ENCODE measurements at regions not wholly inside any gene's neighbourhood (a gene's known extent, or its start where the extent isn't known, plus 50 kb on each side); places are given as distances from the start of the nearest gene placed in this dataset.

DNA sequence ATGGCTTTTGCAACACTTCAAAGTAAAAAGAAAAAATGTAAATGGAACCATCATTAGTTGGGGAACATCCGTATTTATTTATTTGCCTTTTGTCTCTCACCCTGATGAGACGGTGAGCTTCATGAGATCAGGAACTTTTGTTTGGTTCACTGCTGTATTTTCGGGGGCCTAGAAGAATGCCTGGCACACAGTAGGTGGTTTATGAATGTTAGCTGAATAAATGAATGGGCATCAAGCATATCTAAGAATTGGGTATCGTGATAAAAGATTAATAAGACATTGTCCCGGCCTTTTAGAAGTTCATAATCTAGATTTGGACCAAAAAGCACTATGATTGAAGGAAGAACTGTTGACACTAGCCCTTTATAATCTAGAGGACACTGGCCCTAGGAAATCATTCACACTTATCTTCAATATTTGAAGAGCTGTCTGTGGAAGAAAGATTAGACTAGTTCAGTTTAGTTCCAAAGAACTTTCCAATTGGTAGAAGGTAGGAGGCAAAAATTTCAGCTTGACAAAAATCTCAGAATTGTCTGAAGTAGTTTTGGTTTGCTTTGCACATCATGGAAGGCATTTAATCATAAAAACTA lies 70.3 kb upstream of the CD83 start:
- no peaks in the 10 kb centered on the region for H3K4me1 ChIP-seq
- no peaks in the 10 kb centered on the region for H3K36me3 ChIP-seq
- intact Hi-C loops (cut with DNase I), result no loop called here
- no peaks in the 10 kb centered on the region for H3K9me3 ChIP-seq
- TF ChIP-seq EP300 (IDR thresholded peaks at IDR 0.05), result no peak
- no peak for TF ChIP-seq POLR2A (IDR thresholded peaks at IDR 0.05)
- no peak for TF ChIP-seq POLR2AphosphoS5 (IDR thresholded peaks at IDR 0.05)
- TF ChIP-seq, protein P1, sequence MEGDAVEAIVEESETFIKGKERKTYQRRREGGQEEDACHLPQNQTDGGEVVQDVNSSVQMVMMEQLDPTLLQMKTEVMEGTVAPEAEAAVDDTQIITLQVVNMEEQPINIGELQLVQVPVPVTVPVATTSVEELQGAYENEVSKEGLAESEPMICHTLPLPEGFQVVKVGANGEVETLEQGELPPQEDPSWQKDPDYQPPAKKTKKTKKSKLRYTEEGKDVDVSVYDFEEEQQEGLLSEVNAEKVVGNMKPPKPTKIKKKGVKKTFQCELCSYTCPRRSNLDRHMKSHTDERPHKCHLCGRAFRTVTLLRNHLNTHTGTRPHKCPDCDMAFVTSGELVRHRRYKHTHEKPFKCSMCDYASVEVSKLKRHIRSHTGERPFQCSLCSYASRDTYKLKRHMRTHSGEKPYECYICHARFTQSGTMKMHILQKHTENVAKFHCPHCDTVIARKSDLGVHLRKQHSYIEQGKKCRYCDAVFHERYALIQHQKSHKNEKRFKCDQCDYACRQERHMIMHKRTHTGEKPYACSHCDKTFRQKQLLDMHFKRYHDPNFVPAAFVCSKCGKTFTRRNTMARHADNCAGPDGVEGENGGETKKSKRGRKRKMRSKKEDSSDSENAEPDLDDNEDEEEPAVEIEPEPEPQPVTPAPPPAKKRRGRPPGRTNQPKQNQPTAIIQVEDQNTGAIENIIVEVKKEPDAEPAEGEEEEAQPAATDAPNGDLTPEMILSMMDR (IDR thresholded peaks at IDR 0.05), result no peak
- DNase-seq, result no peak
- H3K4me3 ChIP-seq, result no peak overlapping the region
- H3K27ac ChIP-seq, result no peak overlapping the region
- WGBS, 2 donors, result 78 to 89% methylated on average over 5 of the region's 5 CpGs
- peaks cover 0 to 5% (median 0%) of the 10 kb centered on the region in 3 donors for H3K27me3 ChIP-seq

DNA sequence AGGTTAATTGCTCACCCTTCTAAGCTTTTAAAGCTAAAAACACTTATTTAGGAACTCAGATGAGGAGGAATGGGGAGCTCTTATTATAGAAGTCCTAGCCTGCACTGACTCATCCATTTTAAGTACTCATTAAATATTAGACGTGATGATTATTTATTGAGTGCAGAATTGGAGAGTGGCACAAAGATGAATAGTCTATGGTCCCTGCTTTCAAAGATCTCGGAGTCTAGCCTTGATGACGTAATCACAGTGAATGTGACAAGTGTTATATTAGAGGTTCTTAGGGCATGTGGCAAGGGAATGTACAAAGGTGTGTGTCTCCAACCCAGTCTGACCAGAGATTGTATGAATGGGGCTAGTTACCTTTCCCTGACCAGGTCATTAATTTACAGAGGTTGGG lies 68.7 kb upstream of the CD83 start:
- WGBS, 2 donors, result 70 to 82% methylated on average over 3 of the region's 3 CpGs
- H3K27me3 ChIP-seq, result peaks cover 0 to 5% (median 0%) of the 10 kb centered on the region in 3 donors
- H3K4me3 ChIP-seq, result no peak overlapping the region
- TF ChIP-seq EP300 (IDR thresholded peaks at IDR 0.05) (no peak), POLR2A (IDR thresholded peaks at IDR 0.05) (no peak), POLR2AphosphoS5 (IDR thresholded peaks at IDR 0.05) (no peak)
- TF ChIP-seq, protein P1 (IDR thresholded peaks at IDR 0.05), result no peak
- H3K36me3 ChIP-seq, result no peaks in the 10 kb centered on the region
- H3K4me1 ChIP-seq, result no peaks in the 10 kb centered on the region
- intact Hi-C loops (cut with DNase I), result no loop called here
- no peak overlapping the region for H3K27ac ChIP-seq
- no peaks in the 10 kb centered on the region for H3K9me3 ChIP-seq
- no peak for DNase-seq

DNA sequence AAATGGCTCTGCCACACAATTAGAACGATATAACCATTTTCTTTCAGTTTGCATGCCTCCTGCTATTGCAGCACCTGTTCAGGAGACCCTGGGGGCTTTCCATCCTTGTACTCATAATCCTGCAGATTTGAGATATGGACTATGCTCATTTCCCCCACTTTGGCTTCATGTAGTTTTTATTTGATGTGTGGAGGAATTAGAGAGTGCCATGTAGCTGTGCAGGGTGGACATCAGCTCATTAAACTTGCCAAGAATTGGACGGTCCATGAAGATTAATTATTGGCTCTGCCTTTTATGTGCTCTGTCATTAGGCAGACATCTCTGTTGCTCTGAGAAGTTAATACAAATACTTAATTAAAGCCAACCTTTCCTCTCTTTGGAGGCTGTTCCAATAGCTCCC lies 66.2 kb upstream of the CD83 start:
- WGBS, 2 donors, result 63 to 73% methylated on average over 2 of the region's 2 CpGs
- Histone ChIP-seq H3K36me3 (no peaks in the 10 kb centered on the region), H3K4me3 (no peak overlapping the region), H3K27ac (no peak overlapping the region), H3K4me1 (no peaks in the 10 kb centered on the region), H3K27me3 (no peaks in the 10 kb centered on the region), H3K9me3 (no peaks in the 10 kb centered on the region)
- DNase-seq, result no peak
- TF ChIP-seq, protein P1 (IDR thresholded peaks at IDR 0.05), result no peak
- TF ChIP-seq POLR2A (IDR thresholded peaks at IDR 0.05), result no peak
- TF ChIP-seq EP300 (IDR thresholded peaks at IDR 0.05), result no peak
- TF ChIP-seq POLR2AphosphoS5 (IDR thresholded peaks at IDR 0.05), result no peak
- intact Hi-C loops (cut with DNase I), result no loop called here

DNA sequence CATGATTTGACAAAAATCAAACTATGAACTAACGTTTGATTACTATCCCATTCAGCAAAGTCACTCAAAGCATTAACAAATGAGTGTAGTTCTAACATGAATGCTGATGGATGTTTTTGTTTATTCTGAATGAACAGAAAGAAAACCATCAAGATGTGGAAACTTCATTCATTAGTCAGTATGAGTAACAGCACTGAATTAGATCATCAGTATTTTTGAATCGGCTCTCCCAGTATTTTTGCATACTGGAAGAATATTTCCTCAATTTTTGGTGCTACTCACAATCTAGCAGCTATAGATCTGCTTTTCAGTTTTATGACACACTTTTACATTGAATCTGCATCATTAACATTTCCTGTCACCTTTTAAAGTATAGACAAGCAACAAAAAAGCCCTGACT lies 63.8 kb upstream of the CD83 start:
- TF ChIP-seq, protein P1 (IDR thresholded peaks at IDR 0.05), result no peak
- 79 to 83% methylated on average over 2 of the region's 2 CpGs for WGBS, 2 donors
- H3K9me3 ChIP-seq, result no peaks in the 10 kb centered on the region
- no peaks in the 10 kb centered on the region for H3K36me3 ChIP-seq
- H3K4me1 ChIP-seq, result no peaks in the 10 kb centered on the region
- H3K4me3 ChIP-seq, result no peak overlapping the region
- H3K27ac ChIP-seq, result no peak overlapping the region
- no peaks in the 10 kb centered on the region for H3K27me3 ChIP-seq
- intact Hi-C loops (cut with DNase I), result no loop called here
- DNase-seq, result no peak

DNA sequence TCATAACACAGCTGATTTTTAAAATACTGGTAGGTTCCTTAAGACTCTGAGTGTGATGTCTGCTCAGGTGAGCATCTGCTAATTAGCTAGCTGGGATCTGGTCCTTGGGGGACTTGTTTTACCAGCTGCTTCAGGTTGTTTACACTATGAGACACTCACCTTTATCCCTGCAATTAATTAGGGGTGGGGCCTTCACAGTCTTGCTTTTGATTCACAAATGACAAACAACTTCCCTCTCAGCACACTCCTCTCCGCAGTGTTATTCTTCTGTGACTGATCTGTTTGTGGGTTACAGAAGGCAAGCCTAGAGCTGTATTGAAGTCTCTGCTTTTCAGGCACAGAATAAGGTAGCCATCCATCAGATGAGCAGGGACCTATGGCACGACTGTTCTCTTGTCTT lies 62.0 kb upstream of the CD83 start:
- Histone ChIP-seq H3K4me3 (no peak overlapping the region), H3K9me3 (no peaks in the 10 kb centered on the region), H3K36me3 (no peaks in the 10 kb centered on the region), H3K27ac (no peak overlapping the region), H3K4me1 (no peaks in the 10 kb centered on the region), H3K27me3 (no peaks in the 10 kb centered on the region)
- no peak for DNase-seq
- intact Hi-C loops (cut with DNase I), result no loop called here
- TF ChIP-seq POLR2AphosphoS5 (IDR thresholded peaks at IDR 0.05), result no peak
- no peak for TF ChIP-seq POLR2A (IDR thresholded peaks at IDR 0.05)
- TF ChIP-seq EP300 (IDR thresholded peaks at IDR 0.05), result no peak
- TF ChIP-seq, protein P1 (IDR thresholded peaks at IDR 0.05), result no peak
- WGBS, 2 donors, result 28 to 62% methylated on average over 2 of the region's 2 CpGs
